IMR-90 (cell line): ENCODE measurements at regions not wholly inside any gene's neighbourhood (a gene's known extent, or its start where the extent isn't known, plus 50 kb on each side); places are given as distances from the start of the nearest gene placed in this dataset.

Experiments used
- ATAC-seq: fragments of 200-7000 bp; cut with Tn5 transposase; 2 replicates; pipeline ENCODE4 v1.9.1; 2020; ENCODE audit warnings: low read depth, mild to moderate bottlenecking, moderate library complexity
- BruUV-seq: library from RNA; stranded (reverse); fragments of 400-500 nt; replicated peaks from 2 replicates; lab custom pipeline; 2021; lab: Mats Ljungman, UMichigan
- CTCF ChIA-PET: fragments of 300-600 bp; formaldehyde crosslinking; extraction: SDS; loops from one replicate; lab custom pipeline; 2021; ENCODE audit warnings: antibody characterized with exemption; lab: Yijun Ruan, JAX
- POLR2A ChIA-PET: fragments of 300-600 bp; sonication (Branson Sonifier 250); formaldehyde crosslinking; loops from one replicate; lab custom pipeline; 2022; ENCODE audit warnings: antibody characterized with exemption; ENCODE audit not compliant: unreplicated experiment; lab: Charles Lee
- DNase-seq: peaks from one replicate; pipeline ENCODE4 v3.0.0; 2013
- H2AFZ ChIP-seq: replicated peaks from 2 replicates; pipeline ENCODE3; 2013; ENCODE audit warnings: low read length, mild to moderate bottlenecking; ENCODE audit not compliant: poor library complexity
- H2AK5ac ChIP-seq: 2 replicates; pipeline ENCODE4 v1.6.1; 2013; ENCODE audit warnings: low read depth, low read length, inconsistent platforms
- H2AK9ac ChIP-seq: replicated peaks from 2 replicates; pipeline ENCODE3; 2013; ENCODE audit warnings: mild to moderate bottlenecking, low read depth, low read length, moderate library complexity; ENCODE audit not compliant: poor library complexity
- H2BK120ac ChIP-seq: 2 replicates; pipeline ENCODE4 v1.6.1; 2013; ENCODE audit warnings: low read depth, low read length, inconsistent platforms
- H2BK15ac ChIP-seq: 3 replicates; pipeline ENCODE4 v1.6.1; 2013; ENCODE audit warnings: low read depth, low read length, inconsistent platforms
- H2BK20ac ChIP-seq: 2 replicates; pipeline ENCODE4 v1.6.1; 2013; ENCODE audit warnings: low read depth, mild to moderate bottlenecking, inconsistent platforms, low read length, moderate library complexity
- H2BK5ac ChIP-seq: 2 replicates; pipeline ENCODE4 v1.6.1; 2013; ENCODE audit warnings: mild to moderate bottlenecking, low read depth, low read length, inconsistent platforms; ENCODE audit not compliant: poor library complexity, severe bottlenecking
- H3K14ac ChIP-seq: replicated peaks from 2 replicates; pipeline ENCODE4 v1.6.1; 2013; ENCODE audit warnings: low read depth, low read length, inconsistent platforms
- H3K18ac ChIP-seq: 2 replicates; pipeline ENCODE4 v1.6.1; 2013; ENCODE audit warnings: low read depth, low read length, control low read depth
- H3K23ac ChIP-seq: 2 replicates; pipeline ENCODE4 v1.6.1; 2013; ENCODE audit warnings: low read depth, low read length, inconsistent platforms
- H3K27ac ChIP-seq: 2 replicates; pipeline ENCODE4 v1.5.1; 2013; ENCODE audit warnings: mild to moderate bottlenecking, control low read depth, low read length; ENCODE audit not compliant: insufficient read depth
- H3K27me3 ChIP-seq: 2 replicates; pipeline ENCODE4 v1.6.1; 2013; ENCODE audit warnings: low read length; ENCODE audit not compliant: control insufficient read depth, insufficient read depth
- H3K36me3 ChIP-seq: 2 replicates; pipeline ENCODE4 v1.6.1; 2013; ENCODE audit warnings: low read length, mixed read lengths; ENCODE audit not compliant: control insufficient read depth, insufficient read depth
- H3K4ac ChIP-seq: 2 replicates; pipeline ENCODE4 v1.6.1; 2013; ENCODE audit warnings: low read depth, low read length, inconsistent platforms
- H3K4me1 ChIP-seq: 2 replicates; pipeline ENCODE4 v1.6.1; 2013; ENCODE audit warnings: low read length, mixed read lengths; ENCODE audit not compliant: control insufficient read depth, insufficient read depth
- H3K4me2 ChIP-seq: 2 replicates; pipeline ENCODE4 v1.6.1; 2013; ENCODE audit warnings: low read depth, mild to moderate bottlenecking, control low read depth, low read length, moderate library complexity
- H3K4me3 ChIP-seq: 2 replicates; pipeline ENCODE4 v1.5.1; 2013; ENCODE audit warnings: low read depth, mild to moderate bottlenecking, control low read depth, low read length, moderate library complexity; ENCODE audit not compliant: insufficient read depth
- H3K56ac ChIP-seq: 2 replicates; pipeline ENCODE4 v1.6.1; 2013; ENCODE audit warnings: low read length, inconsistent platforms; ENCODE audit not compliant: insufficient read depth; ENCODE audit errors: extremely low read depth
- H3K79me1 ChIP-seq, 2 experiments: 2 replicates each; pipeline ENCODE4 v1.6.1; 2013; ENCODE audit warnings: low read length in 2 of 2, inconsistent platforms in 1 of 2, low read depth in 1 of 2
- H3K9ac ChIP-seq: 2 replicates; pipeline ENCODE4 v1.6.1; 2013; ENCODE audit warnings: low read depth, low read length, control low read depth
- H3K9me1 ChIP-seq: 2 replicates; pipeline ENCODE4 v1.6.1; 2013; ENCODE audit warnings: low read length, inconsistent platforms; ENCODE audit not compliant: insufficient read depth
- H3K9me3 ChIP-seq: 2 replicates; pipeline ENCODE4 v1.6.1; 2013; ENCODE audit warnings: low read length; ENCODE audit not compliant: control insufficient read depth, insufficient read depth
- H4K20me1 ChIP-seq: 2 replicates; pipeline ENCODE4 v1.6.1; 2013; ENCODE audit warnings: low read length, inconsistent platforms; ENCODE audit not compliant: insufficient read depth
- H4K5ac ChIP-seq: 2 replicates; pipeline ENCODE4 v1.6.1; 2013; ENCODE audit warnings: mild to moderate bottlenecking, low read depth, low read length, control low read depth
- H4K8ac ChIP-seq, 2 experiments: 2 replicates each; pipeline ENCODE4 v1.6.1; 2013; ENCODE audit warnings: low read depth in 2 of 2, low read length in 2 of 2, control low read depth in 1 of 2, inconsistent platforms in 1 of 2
- H4K91ac ChIP-seq: 2 replicates; pipeline ENCODE4 v1.6.1; 2013; ENCODE audit warnings: low read depth, low read length, inconsistent platforms; ENCODE audit not compliant: insufficient read depth
- BHLHE40 ChIP-seq: fragments of 150-350 bp; IDR thresholded peaks from 2 replicates; pipeline ENCODE4 v1.6.1; 2016; ENCODE audit warnings: mild to moderate bottlenecking, low read depth, low read length
- CEBPB ChIP-seq: IDR thresholded peaks from 2 replicates; pipeline ENCODE4 v1.6.1; 2012; ENCODE audit warnings: low read depth, low read length, improper control_type of control experiment
- CHD1 ChIP-seq: IDR thresholded peaks from 2 replicates; pipeline ENCODE4 v1.6.1; 2012; ENCODE audit warnings: low read depth, low read length, improper control_type of control experiment
- MXI1 ChIP-seq: IDR thresholded peaks from 2 replicates; pipeline ENCODE4 v1.6.1; 2012; ENCODE audit warnings: low read depth, mild to moderate bottlenecking, low read length, moderate library complexity, borderline replicate concordance
- POLR2A ChIP-seq: IDR thresholded peaks from 2 replicates; pipeline ENCODE4 v1.6.1; 2012; ENCODE audit warnings: mild to moderate bottlenecking, low read depth, low read length
- RAD21 ChIP-seq: IDR thresholded peaks from 2 replicates; pipeline ENCODE4 v1.6.1; 2012; ENCODE audit warnings: low read length, improper control_type of control experiment
- RCOR1 ChIP-seq: IDR thresholded peaks from 2 replicates; pipeline ENCODE4 v1.6.1; 2012; ENCODE audit warnings: mild to moderate bottlenecking, low read length, improper control_type of control experiment; ENCODE audit not compliant: insufficient replicate concordance
- SMC3 ChIP-seq: fragments of 150-350 bp; IDR thresholded peaks from 2 replicates; pipeline ENCODE4 v1.6.1; 2016; ENCODE audit warnings: low read depth, mild to moderate bottlenecking, antibody characterized with exemption, low read length, moderate library complexity
- WGBS, 2 experiments: methylation state at CpG; one replicate each; pipeline versions ENCODE4 v1.1.5 to v1.1.7; 2013; ENCODE audit warnings: missing lambda C conversion rate in 2 of 2; ENCODE audit not compliant: insufficient read length in 1 of 2; ENCODE audit errors: extremely low coverage in 2 of 2; 5-methylcytosine and 5-hydroxymethylcytosine counted together
- dilution Hi-C: fragments of 300-500 bp; cut with HindIII; formaldehyde crosslinking; loops from one replicate; pipeline ENCODE4 v1.14.3; 2018; ENCODE audit warnings: low sequenced_read_pairs; ENCODE audit not compliant: unreplicated experiment
- in situ Hi-C: fragments of 300-500 bp; cut with MboI; formaldehyde crosslinking; loops from 3 replicates; pipeline ENCODE4 v1.14.3; 2019; ENCODE audit warnings: low sequenced_read_pairs, inconsistent platforms, mixed read lengths
- intact Hi-C: fragments of 100-400 bp; cut with micrococcal nuclease; formaldehyde crosslinking; loops from 2 replicates; pipeline ENCODE4 v1.10.0; 2022

GRCh38 chr21:17736072-17736471 is 83.1 kb downstream of the C21orf91 start:
- no peak overlapping the region for H2BK20ac ChIP-seq
- no peak overlapping the region for H4K5ac ChIP-seq
- no TSS peak for BruUV-seq
- no peak overlapping the region for H4K91ac ChIP-seq
- no peak overlapping the region for H3K4ac ChIP-seq
- no peak for ATAC-seq
- H2AK9ac ChIP-seq, result no peak overlapping the region
- no peak overlapping the region for H3K23ac ChIP-seq
- H3K79me1 ChIP-seq, result no peaks in the 10 kb centered on the region
- H4K20me1 ChIP-seq, result no peaks in the 10 kb centered on the region
- no peak overlapping the region for H2BK5ac ChIP-seq
- 54% methylated on average over 3 of the region's 5 CpGs; no CpG with 5 or more reads in 1 of the 2 experiments for WGBS, 2 experiments
- no peak for DNase-seq
- no peaks in the 10 kb centered on the region for H3K9me1 ChIP-seq
- no peak overlapping the region for H4K8ac ChIP-seq
- no peak for TF ChIP-seq RCOR1
- TF ChIP-seq BHLHE40, result no peak
- TF ChIP-seq MXI1, result no peak
- no peak for TF ChIP-seq CEBPB
- TF ChIP-seq CHD1, result no peak
- no peak for TF ChIP-seq RAD21
- TF ChIP-seq POLR2A, result no peak
- TF ChIP-seq SMC3, result no peak
- no peak overlapping the region for H3K9ac ChIP-seq
- H3K4me1 ChIP-seq, result no peaks in the 10 kb centered on the region
- intact Hi-C loops, result no loop called here
- no peak overlapping the region for H2AK5ac ChIP-seq
- dilution Hi-C loops, result no loop called here
- H3K4me2 ChIP-seq, result no peak overlapping the region
- H2BK120ac ChIP-seq, result no peak overlapping the region
- H3K56ac ChIP-seq, result no peak overlapping the region
- ChIA-PET POLR2A (interaction anchor here (0.5 to 0.6 kb wide), 2 partner anchors 9 to 24 kb away, joined by 5 to 10 read pairs; no protein-coding TSS in a partner anchor), CTCF (no interaction called here)
- H3K36me3 ChIP-seq, result no peaks in the 10 kb centered on the region
- H3K9me3 ChIP-seq, result no peaks in the 10 kb centered on the region
- H3K4me3 ChIP-seq, result no peak overlapping the region
- H3K14ac ChIP-seq, result no peak overlapping the region
- H3K27me3 ChIP-seq, result no peaks in the 10 kb centered on the region
- no peak overlapping the region for H2AFZ ChIP-seq
- no peak overlapping the region for H3K27ac ChIP-seq
- no peak overlapping the region for H2BK15ac ChIP-seq
- in situ Hi-C loops, result no loop called here
- H3K18ac ChIP-seq, result no peak overlapping the region
